HG02588 (cell line): ENCODE measurements at regions not wholly inside any gene's neighbourhood (a gene's known extent, or its start where the extent isn't known, plus 50 kb on each side); places are given as distances from the start of the nearest gene placed in this dataset.
"Not testable (repeated sequence)": the region's sequence is repeated elsewhere in the genome, so short reads cannot be mapped to it uniquely, and the experiment has no call there.

Experiments
- ATAC-seq: cut with Tn5 transposase; IDR thresholded peaks from one replicate; pipeline ENCODE4 v1.9.1; 2021; ENCODE audit warnings: mild to moderate bottlenecking, moderate library complexity; ENCODE audit not compliant: unreplicated experiment

DNA sequence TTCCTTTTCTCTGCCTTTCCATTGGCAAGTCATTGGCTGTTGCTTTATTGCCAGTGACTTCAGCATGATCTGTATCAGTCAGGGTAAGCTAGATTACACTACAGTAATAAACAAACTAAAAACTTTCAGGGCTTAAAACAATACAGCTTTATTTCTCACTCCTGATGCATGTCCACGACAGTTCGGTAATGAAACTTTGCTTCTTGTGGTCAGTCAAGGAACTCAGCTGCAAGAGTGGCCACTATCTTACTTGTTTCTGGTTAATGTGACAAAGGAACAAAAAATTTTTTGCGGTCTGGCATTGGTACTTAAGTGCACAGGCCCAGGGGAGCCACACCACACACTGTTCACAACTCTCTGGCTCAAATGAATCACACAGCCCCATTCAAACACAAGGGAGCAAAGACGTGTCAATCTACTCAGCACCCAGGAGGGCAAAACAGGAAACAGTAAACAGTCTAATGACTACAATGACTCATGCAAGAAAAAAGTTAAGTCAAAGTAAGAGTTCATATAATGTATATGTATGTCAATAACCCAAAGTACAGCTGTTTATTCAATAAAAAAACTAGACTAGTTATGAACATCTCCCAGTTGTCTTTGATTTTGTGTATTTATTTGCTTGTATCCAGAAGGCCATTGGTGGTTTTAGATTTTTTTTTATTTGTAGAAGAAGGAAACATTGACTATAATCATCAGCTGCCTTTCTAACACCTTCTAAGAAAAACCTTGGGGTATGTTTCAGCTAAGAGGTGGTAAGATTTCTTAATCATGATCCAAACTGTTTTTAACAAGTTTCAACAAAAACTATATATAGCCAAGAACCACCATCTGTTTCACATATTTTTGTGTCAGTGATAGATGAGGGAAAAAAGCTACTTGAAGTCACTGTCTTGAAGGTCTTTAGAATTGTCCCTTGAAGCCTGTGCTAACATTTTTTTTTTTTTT is 134.4 kb upstream of the FAM3C start:
- peak; percentile 99 for ATAC-seq

DNA sequence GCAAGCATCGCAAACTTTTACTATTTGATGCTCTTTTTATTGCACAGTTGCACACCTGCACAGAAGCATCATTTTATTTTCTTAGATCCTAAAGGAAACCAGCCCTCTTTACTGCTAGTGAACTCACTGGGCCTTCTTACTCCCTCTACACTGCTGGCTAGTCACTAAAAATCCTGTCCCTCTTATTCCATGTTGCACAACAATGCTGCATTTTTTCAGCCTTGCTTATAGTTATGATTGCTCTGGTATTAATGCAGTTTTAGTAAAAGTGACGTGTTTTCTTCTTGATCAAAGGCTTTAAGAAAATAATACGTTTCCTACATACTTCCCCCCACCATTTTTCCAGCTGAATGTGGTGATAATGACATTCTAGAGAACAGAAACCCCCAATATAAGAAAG is 132.9 kb upstream of the FAM3C start:
- no peak for ATAC-seq

DNA sequence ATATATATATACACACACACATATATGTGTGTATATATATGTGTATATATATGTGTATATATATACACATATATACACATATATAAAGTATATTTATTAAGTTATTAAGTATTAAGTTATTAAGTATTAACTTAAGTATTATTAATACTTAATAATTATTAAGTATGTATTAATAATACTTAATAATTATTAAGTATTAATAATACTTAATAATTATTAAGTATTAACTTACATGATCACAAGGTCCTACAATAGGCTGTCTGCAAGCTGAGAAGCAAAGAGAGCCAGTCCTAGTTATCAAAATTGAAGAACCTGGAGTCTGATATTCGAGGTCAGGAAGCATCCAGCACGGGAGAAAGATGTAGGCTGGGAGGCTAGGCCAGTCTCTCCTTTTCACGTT is 130.1 kb upstream of the FAM3C start:
- ATAC-seq = not testable (repeated sequence)

DNA sequence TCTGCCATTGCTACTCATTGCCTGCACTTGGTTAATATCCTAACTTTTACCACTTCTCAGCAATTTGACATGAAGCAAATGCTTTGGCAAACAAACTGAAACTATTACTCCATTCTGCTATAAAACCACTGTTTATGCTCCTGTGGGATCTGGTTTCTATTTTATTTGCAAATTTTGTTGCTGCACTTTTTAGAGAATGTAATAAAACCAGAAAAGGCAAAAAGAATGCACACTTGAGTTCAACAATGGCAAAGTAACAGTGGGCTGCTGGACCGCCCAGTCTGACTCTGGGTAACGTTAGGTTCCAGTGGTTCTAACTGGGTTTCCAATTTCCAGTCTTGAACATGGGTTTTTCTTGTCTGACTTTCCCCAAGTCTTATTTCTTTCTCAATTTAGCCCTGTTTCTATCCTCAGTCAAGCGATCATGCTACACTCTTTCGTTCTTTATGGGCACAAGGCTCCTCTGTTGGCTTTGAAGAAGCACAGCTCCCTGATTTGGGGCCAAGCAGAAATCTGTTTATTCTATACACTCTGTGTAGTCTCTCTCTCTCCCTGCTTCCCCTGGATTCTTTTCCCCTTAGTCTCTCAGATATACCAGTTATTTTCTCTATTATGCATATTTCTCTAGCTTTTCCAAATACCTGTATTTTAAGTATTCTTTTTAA is 129.2 kb upstream of the FAM3C start:
- ATAC-seq = no peak

DNA sequence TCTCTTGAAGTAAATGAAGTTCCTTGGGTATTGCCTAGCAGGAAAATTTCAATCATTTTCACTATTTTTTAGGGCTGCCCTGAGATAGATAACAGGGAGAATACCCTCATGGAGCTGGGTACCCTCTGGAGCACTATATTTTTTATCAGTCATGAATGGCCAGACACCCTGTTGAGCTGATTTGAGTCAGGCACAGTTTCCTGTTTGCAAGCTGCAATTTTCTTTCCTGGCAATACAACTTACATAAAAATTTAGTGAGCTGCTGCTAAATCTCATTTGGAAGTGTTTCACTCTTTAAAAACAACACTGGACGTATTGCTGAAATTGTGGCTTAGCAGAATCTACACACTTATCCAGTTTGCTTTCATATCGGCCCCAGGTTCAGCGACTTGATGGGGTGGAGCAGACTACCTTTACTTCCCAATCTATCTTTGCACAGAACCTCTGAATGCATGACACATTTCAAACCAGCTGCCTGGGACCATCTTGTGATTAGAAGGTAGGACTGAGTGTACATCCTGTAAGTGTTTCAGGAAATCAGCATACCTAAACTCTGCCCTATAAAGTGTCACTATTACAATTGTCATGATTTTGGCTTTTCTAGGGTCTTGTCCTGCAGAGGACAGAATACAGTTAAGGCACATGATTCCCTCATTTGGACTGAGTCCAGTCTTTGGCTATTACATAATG is 125.7 kb upstream of the FAM3C start:
- no peak for ATAC-seq

DNA sequence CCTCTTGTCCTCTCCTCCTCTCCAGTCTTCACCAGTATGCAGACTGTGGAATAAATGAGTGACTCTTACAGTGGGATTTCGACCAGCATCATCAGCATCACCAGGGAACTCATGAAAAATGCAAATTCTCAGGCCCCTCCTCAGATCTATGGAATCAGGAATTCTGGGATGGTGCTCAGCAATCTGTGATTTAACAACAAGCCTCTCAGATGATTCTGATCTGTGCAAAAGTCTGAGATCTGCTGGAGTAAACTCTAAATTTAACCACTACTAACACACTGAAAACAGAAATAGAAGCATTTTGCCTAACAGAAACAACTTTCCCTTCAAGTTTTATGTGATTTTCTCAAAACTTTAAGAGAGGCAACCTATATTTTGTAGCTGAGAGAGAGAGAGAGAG is 124.8 kb upstream of the FAM3C start:
- ATAC-seq = no peak

DNA sequence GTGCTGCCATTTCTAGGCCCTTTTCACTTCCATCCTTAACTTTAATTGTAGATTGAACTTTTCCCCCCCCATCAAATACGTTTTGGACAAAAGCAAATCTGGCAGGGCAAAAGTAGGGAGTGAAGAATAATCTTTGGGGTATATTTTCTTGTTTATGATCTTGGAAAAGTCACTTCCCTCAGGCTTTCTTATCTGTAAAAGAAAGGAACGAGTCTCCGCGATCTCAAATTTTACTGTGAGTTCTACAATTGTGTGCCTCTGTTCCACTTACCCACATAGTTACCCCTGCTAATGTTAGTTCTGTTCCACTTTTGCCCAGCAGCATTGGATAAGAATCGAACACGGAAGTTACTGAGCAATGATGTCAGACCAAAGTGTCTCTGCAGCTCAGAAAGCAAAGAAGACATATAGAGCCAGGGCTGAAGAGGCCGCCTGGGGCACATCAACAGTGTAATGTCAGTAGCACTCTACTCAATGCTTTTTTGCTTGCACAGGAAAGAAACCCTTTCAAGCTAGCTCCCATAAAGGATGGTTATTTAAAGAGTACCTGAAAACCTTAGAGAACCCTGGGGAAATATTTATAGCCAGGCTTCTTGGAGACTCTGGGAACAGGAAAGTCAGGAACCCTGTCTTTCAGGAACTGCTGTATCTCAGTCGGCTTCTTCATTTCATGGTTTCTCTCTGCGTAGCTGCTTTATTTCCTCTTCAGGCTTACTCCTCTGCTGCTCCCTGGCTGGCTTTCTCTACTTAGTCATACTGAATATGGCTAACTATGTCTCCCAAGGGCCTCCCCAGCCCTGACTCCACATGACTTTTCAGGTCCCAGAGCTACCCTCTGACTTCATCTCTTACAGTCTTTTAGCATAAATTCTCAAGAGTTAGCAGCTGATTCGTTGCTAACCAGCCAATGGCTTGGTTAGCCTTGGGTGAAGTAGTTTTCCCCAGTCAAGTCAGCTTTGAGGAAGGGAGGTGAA is 123.7 kb upstream of the FAM3C start:
- peak; percentile 92 for ATAC-seq

DNA sequence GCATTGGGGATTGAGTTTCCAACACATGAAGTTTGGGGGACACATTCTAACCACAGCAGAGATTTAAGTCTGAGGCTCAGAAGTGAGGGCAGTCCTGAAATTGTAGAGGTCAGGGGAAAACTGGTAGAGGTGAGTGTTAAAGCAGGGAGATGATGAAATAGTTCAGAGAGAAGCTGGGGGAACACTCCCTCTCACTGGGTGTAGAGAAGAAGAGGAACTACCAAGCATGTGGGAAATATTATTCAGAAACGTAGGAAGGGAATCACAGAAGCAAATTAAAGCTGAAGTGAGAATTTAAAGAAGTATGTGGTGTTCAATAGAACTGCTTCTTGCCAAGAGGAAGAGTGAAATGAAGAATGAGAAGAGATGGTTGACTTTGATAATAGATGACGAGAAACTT is 121.5 kb upstream of the FAM3C start:
- ATAC-seq = no peak

DNA sequence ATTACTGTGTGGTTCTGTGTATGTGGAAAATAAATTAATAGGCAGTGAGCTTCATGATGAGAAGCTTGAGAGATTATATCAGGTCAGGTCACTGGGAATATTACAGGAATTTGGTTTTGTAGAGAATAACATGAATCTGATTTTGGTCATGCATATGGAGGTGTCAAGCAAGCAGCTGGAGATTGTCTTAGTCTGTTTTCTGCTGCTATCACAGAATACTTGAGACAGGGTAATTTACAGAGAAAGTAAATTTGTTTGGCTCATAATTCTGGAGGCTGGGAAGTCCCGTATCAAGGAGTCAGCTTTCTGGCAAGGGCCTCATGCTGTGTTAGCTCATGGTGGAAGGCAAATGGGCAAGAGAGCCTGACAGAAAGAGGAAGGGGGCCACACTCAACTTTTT is 120.7 kb upstream of the FAM3C start:
- ATAC-seq = no peak

DNA sequence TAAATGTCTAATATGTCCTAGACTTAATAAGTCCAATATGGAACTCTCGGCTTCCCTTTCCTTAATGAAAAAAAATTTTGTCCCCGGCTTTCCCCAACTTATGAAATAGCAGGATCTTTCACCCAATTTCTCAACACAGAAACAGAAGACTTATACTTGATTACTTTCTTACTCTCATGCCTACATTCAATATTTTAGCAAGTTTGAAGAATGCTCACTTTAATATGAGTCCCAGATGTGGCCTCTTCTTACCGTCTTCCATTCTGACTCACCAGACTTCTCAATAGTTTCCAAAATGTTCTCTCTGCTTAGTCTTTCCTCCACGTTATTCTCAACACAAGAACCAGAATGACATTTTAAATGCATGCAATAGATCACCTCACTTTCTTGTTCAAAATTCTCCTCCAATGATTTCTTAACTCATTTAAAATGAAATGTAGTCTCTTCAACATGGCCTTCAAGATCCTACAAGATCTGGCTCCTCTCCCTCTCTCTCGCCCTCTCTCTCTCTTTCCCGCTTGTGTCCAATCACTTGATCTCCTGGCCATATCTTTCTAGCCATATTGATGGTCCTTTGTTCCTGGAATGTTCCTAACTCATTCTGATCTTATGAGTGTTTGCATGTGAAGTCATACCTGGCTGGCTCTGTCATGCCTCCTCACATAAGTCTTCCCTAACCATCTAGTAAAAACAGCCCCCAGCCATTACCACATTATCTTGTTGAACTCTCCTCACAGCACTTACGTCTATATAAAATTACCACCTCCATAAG is 119.7 kb upstream of the FAM3C start:
- no peak for ATAC-seq

DNA sequence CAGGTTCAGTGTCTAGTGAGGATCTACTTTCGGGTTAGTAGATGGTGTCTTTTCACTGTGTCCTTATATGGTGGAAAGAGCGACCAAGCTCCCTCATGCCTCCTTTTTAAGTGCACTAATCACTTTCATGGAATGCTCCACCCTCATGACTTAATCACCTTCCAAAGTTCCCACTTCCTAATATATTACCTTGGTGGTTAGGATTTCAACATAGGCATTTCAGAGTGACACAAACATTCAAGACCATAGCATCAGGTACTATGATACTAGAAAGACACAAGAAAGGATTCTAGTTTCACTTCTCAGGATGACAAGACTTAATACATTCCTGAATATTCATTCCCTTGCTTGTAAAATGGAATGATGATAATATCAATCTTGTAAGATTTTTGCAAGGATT is 119.1 kb upstream of the FAM3C start:
- no peak for ATAC-seq

DNA sequence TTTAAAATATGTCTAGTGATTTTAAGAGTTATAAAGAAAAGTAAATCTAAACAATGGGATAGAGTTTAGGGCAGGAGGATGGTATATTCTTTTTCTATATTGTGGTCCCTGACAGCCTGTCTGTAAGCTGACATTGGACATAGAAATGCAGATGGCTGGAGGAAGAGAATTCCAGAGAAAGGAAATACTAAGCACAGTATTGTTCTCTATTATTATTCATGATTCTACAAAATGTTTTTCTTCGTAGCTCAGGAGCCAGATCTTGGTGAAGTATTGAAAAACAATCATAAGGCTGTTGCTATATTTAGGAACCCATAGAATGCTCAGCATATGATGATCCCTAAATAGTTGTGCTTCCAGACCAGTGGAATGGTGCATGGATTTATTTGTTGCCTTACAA is 117.0 kb upstream of the FAM3C start:
- no peak for ATAC-seq

DNA sequence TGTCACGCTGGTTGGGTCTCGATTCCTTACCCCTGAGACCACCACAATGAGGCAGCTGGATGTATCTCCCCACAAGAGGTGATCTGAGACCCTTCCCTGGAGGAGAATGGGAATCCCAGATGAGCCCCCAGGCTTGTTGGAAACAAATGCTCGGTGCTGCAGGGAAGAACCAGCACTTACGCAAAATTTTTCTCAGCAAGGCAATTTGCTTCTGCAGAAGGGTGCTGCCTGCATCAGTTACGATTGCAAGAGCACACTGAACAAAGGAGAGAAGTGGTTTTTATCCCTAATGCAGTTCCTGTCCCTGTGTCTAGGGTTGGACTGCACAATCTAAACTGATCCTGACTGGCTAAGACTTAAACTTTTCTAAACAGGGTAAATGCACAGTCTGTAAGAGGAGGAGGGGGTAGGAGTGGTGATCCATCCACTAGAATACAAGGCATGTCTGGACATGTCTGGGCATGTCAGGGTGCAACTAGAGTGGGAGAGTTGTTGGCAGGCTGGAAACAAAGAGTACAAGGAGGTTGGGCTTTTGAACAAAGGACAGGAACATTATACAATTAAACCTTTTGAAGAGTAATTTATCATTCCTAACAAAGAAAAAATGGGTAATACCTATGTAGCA is 114.9 kb upstream of the FAM3C start:
- no peak for ATAC-seq

DNA sequence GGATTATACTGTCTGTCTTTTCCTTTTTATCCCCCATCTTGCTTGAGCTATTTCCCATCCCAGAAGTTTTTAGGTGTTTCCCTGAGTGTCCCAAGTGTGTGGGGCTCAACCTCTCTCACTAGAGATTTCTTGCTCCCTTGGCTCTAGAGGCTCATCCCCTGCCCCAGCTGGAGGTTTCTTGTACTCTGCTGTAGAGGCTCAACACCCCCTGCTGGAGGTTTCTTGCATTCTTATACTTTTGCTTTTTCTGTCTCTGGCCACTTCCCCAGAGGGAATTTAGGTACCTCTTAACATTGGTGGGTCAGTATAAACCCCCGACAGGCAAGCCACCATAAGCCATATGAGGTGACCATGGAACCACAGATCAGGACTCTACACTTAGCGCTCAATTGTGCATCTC is 114.2 kb upstream of the FAM3C start:
- no peak for ATAC-seq

DNA sequence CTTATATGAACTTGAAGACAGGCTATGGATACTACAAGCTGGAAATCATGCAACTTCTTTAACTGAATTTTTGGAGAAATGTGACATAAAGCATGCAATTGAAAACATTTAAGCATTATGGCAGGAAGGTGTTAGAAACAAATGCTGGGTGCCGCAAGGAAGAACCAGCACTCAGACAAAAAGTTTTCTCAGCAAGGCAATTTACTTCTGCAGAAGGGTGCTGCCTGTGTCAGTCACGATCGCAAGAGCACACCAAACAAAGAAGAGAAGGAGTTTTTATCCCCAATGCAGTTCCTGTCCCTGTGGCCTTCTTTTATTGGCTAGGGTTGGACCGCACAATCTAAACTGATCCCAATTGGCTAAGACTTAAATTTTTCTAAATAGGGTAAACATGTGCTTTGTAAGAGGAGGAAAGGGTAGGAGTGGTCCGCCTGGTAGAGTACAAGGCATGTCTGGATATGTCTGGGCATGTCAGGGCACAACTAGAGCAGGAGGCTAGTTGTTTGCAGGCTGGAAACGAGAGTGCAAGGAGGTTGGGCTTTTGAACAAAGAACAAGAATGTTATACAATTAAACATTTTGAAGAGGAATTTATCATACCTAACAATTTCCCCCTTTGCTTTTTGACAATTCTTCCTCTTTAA is 109.6 kb upstream of the FAM3C start:
- ATAC-seq = no peak

DNA sequence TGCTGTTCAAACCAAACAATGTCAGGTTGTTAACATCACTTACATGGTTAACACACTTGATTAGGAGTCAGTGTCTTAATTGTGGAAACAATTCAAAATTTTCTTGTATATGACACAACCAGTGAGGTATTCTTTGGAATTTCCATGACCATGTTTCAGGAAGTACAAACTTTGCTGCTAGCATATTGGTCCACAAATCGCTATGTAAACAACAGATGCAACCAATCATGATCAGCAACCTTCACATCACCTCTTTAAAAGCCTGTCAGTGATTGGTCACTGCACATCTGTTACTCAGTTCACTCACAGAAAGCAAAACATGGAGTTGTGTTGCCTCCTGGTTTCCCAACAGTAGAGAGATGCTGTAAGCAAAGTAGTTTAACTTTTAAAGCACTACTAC is 108.9 kb upstream of the FAM3C start:
- no peak for ATAC-seq

DNA sequence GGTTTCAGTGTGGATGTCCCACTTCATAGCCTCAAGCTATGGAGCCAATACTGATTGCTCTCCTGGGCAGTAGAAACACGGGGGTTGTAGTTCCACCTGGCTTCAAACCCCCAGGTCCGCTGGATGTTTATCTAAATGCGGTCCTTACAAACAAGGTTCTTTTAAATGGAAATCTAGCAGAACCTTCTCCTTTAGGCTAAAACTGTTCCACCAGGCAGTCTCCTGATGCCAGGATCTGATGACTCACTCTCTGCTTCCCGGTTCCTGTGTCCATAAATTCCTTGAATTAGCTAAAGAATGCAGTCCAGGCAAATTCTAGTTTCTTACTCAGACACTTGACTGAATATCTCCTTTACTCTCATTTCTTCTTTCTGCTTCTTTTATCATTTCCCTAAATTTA is 108.4 kb upstream of the FAM3C start:
- ATAC-seq = no peak

DNA sequence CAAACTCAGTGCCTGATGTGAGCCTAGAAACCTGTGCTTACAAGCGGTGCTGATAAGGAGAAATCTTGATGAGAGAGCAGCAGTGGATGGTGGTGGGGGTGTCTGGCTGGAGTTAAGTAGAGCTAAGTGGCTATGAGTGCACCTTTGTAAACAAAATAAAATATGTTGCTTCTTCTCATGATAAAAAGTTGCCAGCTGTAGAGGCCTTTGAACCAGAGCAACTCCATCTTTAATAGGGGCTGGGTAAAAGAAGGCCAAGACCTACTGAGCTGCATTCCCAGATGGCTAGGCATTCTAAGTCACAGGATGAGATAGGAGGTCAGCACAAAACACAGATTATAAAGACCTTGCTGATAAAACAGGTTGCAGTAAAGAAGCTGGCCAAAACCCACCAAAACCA is 107.6 kb upstream of the FAM3C start:
- no peak for ATAC-seq

DNA sequence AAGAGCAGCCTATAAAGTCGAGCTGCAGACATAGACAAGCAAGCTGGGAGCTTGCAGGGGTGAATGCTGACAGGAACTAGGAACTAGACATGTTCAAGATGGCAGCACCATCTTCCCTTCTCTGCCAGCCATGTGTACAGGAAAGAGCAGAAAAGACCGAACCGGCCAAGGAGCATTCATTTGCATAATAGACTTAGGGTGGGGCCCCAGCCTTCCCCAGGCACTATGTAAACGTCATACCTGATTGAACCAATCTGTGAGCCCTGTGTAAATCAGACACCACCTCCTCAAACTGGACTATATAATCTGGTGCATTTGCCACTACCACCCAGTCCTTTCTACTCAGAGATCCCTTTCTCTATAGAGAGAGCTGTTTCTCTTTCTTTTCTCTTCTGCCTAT is 106.9 kb upstream of the FAM3C start:
- no peak for ATAC-seq
